ENCODE measurements at regions not wholly inside any gene's neighbourhood (a gene's known extent, or its start where the extent isn't known, plus 50 kb on each side); places are given as distances from the start of the nearest gene placed in this dataset.

DNA sequence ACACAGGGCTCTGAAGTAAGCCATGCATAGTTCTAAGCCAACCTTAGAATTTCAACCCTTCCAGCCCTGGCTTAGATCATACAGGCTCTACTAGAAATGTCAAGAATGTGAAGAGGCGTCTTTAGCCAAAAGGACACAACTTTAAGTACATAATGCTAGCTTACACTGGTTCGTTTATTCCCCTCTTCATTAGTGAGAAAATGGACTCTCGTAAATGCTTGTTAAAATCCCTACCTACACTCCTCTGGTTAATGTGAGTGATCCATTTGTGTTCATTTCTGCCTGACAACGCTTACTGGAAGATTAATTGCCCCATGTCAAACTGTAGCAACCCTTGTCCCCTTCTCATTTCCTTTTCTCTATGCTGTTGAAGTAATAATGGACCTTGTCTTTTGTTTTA is 149.3 kb upstream of the POU5F2 start:
- no peak overlapping the region for H3K4me3 ChIP-seq (replicated peaks; ENCODE audit: low read depth, low read length)
- TF ChIP-seq, protein P1, sequence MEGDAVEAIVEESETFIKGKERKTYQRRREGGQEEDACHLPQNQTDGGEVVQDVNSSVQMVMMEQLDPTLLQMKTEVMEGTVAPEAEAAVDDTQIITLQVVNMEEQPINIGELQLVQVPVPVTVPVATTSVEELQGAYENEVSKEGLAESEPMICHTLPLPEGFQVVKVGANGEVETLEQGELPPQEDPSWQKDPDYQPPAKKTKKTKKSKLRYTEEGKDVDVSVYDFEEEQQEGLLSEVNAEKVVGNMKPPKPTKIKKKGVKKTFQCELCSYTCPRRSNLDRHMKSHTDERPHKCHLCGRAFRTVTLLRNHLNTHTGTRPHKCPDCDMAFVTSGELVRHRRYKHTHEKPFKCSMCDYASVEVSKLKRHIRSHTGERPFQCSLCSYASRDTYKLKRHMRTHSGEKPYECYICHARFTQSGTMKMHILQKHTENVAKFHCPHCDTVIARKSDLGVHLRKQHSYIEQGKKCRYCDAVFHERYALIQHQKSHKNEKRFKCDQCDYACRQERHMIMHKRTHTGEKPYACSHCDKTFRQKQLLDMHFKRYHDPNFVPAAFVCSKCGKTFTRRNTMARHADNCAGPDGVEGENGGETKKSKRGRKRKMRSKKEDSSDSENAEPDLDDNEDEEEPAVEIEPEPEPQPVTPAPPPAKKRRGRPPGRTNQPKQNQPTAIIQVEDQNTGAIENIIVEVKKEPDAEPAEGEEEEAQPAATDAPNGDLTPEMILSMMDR (IDR thresholded peaks at IDR 0.05; ENCODE audit: low read length, missing control alignments) = no peak
- DNase-seq (ENCODE audit: low read depth) = peak; percentile 13

DNA sequence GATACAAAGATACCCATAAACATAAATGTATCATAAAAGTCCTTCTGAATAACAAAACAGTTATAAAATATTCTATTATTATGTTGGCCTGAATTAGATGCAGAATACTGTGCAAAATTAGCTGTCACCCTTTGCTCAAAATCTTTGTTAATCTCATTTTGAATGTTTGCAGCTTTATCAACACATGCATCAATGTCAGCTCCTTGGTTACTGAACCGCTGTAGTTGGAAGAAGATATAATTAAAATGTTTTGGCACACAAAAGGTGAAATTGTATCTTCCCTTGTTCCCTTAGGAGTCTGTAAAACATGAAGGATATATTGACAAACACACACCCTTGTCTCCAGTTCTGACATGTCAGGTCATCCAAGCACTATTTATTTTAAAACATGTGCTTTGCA is 146.3 kb upstream of the POU5F2 start:
- DNase-seq (ENCODE audit: low read depth) = no peak
- TF ChIP-seq, protein P1 (IDR thresholded peaks at IDR 0.05; ENCODE audit: low read length, missing control alignments) = no peak
- no peak overlapping the region for H3K4me3 ChIP-seq (replicated peaks; ENCODE audit: low read depth, low read length)

DNA sequence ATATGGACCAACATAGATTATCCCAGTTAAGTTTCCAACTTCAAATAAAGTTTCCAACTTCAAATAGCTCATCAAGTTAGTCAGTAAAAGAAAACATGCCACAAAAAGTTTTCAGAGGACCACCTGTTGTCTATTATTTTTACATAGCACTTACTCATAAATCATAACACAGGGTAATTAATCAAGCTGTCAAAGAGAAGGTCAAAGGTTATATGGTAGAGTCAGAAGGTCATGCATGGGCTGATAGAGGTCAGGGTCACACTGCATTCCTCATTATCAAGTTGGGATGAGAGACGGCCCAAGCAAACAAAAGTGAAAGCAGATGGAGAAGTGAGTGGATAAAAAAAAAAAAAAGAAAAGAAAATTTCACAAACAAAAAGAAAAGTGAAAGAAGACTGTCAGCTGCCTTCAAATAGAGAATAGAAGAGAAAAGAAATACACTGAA is 145.5 kb upstream of the POU5F2 start:
- TF ChIP-seq, protein P1 (IDR thresholded peaks at IDR 0.05; ENCODE audit: low read length, missing control alignments) = no peak
- no peak for DNase-seq (ENCODE audit: low read depth)
- no peak overlapping the region for H3K4me3 ChIP-seq (replicated peaks; ENCODE audit: low read depth, low read length)

DNA sequence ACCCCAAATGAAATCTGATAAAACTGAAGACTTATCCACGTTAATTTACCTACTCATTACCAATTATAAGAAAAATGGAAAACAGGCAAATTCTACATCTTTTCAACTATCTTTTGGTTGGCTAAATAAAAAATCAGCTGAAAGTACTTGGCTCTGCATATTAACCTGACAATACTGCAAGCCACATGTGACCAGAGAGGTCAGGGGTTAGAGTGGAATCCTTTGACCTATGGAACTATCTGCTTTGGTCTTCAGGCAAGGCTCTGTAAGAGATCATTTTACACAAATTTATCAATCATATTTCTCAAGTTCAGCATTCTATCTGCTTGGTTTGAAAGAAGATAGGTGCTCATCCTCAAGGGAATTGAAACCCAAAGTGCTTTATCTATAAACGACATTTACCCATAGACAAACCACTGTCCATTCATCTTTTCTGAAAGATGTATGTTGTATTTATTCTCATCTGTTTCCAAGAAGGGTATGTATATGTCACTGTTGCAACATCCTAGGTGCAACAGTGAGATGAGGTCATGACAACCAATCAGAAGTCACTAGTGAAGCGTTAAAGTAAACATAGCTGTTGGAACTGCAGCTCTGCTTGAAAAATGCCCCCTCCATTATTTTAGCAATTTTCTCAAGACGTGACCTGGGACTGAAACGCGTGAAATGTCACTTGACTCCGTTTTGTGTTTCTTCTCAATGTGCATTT is 144.9 kb upstream of the POU5F2 start:
- DNase-seq (ENCODE audit: low read depth) = no peak
- no peak overlapping the region for H3K4me3 ChIP-seq (replicated peaks; ENCODE audit: low read depth, low read length)
- TF ChIP-seq, protein P1 (IDR thresholded peaks at IDR 0.05; ENCODE audit: low read length, missing control alignments) = no peak

DNA sequence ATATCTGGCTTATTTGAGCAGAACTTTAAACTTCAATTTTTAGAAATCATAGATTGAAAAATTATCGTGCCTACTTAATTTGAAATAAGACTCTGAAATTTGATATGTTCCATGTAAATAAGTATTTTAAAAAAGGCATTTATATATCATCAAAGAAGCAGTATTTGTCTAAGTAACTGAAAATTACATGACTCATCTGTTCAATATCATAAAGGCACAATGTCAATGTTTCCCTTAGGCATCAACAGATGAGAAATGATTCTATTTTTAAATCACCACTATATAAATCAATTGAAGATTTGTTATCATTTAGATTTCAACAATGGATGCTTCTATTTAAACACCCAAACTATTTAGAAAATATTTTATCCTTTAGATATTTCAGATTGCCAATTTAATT is 142.9 kb upstream of the POU5F2 start:
- no peak for DNase-seq (ENCODE audit: low read depth)
- H3K4me3 ChIP-seq (replicated peaks; ENCODE audit: low read depth, low read length) = no peak overlapping the region
- TF ChIP-seq, protein P1 (IDR thresholded peaks at IDR 0.05; ENCODE audit: low read length, missing control alignments) = no peak

DNA sequence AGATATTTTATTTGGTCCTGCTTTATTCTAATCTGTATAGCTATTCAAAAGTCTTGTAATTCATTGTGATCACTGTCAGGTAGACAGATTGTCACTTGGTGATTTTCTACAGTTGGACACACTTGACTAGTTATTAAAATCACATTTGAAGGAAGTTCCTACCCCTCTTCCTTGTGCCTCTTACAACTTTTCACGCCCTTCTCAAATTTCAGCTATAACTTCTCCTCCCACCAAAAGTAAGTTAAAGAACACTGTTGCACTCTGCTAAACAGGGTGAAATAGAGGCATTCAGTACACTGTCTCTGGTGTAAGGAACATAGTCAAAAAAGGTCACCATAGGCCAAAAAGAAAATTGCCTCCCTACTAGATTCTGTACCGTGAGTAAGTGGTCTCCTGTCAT is 142.1 kb upstream of the POU5F2 start:
- H3K4me3 ChIP-seq (replicated peaks; ENCODE audit: low read depth, low read length) = no peak overlapping the region
- TF ChIP-seq, protein P1 (IDR thresholded peaks at IDR 0.05; ENCODE audit: low read length, missing control alignments) = no peak
- no peak for DNase-seq (ENCODE audit: low read depth)

DNA sequence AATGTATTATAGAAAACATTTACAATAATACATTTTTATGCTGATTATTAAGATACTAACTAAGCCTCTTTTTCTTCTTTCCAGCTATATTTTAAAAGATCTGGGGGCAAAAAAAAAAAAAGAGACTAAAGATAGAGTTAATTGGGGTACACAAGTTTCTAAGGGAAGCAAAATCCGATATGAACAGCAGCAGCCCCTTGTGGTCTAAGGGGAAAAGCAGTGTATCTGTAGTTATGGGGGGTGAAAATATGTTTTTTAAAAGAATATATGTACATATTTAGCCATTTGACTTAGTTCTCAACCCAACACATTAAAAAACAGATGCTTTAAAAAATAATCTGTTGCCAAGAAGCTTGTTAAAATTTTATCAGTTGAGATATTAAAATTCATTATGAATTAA is 134.3 kb upstream of the POU5F2 start:
- no peak overlapping the region for H3K4me3 ChIP-seq (replicated peaks; ENCODE audit: low read depth, low read length)
- DNase-seq (ENCODE audit: low read depth) = no peak
- TF ChIP-seq, protein P1 (IDR thresholded peaks at IDR 0.05; ENCODE audit: low read length, missing control alignments) = peak; percentile 31

Data from fibroblast of pulmonary artery (primary cell).